ENCODE measurements at regions not wholly inside any gene's neighbourhood (a gene's known extent, or its start where the extent isn't known, plus 50 kb on each side); places are given as distances from the start of the nearest gene placed in this dataset.

DNA sequence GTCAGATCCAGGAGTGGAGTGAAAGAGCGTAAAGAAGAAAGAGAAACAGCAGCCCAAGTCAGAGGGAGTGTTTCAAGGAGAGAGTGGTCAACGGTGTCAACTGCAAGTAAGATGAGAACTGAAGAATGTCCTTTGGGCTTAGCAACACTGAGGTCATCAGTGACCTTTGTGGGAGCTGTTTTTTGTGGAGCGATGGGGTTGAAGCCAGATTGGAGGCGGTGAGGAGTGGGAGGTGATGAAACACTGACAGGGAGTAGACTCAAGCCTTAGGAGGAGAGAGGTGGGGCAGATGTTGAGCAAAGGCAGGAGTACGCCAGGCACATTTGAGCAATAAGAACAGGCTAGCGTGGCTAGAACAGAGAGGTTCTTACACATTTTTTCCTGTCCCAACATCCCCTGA lies 103.7 kb upstream of the GNAO1 start:
- no peak for DNase-seq

DNA sequence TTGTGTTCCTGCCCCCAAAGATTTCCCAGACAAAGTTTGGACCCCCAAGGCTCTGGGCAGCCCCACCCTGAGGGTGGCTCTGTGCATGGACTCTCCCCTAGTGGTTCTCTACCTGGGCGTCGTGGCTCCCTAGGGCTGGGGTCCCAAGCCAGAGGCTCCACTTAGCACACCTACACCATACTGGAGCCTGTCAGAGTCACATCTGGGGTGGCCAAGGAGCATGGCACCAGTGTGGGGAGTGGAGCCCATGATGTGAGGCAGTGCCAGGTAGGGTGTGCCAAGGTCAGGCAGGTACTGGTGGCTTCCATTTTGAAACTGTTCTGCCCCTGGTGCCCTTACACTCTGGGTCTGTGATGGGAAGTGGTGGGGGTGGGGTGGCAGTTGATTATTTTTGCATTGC lies 109.9 kb upstream of the GNAO1 start:
- DNase-seq = no peak

DNA sequence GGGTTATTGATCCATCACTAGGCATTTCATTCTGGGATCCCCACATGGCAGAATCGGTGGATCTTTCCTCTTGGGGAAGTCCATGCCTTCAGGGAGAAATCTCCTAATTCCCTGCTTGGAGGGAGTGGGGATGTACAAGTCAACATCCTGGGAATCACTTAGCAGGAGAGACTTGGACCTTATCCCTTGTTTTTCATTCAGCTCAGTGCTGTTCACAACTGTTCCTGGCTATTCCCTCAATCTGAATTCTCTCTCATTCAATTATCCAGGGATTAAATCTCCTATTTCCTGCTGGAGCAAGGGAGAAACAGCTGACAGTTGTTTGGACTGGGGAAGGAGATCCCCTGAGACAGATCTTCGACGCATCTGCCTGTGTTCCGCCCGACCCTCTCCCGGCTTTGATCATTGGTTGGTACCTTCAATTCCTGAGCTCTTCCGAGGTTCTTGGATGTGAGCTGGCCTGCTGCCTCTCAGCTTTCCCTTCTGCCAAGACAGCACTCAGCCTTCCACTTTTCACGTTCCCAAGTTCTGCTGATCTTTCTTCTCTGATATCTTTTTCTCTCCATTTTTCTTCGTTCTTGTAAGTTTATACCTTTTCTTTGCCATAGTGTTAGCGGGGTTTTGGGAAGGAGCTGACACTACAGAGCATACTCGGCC lies 115.4 kb upstream of the GNAO1 start:
- DNase-seq = no peak

DNA sequence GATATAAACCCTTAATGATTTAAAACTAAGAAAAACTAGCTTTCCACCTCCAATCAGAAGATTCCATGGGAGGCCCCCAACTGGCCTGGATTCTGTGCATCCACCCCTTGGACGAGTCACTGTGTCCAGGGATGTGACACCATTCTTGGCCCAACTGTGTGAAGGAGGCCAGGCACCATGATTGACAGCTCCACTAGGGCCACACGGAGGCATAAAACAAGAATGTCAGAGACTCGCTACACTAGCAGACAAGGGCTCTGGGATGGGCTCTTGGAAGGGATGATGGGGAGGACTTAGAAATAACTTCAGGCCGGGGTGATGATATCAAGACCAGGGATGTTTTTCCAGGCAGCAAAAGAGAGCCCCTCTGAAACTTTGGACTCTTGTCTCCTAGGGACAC lies 117.8 kb upstream of the GNAO1 start:
- no peak for DNase-seq

DNA sequence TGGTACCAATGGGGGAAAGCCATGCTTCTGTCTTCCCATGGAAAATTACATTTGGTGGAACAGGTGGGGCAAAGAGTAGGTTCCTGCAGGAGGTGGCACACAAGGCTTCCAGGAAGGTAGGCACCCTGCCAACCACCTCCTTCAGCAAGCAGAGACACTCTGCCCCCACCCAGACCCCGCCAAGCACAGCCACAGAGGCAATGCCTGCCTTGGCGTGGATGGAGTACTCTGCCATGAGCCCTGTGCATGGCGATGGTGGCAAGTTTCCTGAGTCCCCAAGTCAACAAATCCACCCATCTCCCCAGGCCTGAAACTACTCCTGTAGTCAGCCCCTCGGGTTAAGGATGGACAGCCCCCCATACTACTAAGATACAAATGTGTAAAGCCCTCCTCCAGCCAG lies 119.2 kb upstream of the GNAO1 start:
- DNase-seq = no peak

DNA sequence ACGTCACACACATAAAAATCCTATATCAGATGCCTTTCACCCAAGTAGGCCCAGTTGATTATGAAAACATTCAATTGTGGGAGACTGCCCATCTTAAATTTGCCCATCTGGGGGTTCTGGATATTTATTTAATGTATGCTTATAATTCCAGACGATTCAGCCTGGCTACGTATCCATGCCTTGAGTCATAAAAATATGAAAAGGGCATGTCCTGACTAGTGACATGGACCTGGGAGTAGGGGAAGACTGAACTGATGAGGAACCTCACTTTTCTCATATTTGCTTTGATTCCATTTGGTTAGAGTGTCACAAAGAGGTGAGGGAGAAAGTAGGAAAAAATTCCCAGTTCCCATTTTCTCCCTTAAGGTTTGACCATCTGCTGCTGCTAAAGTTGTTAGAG lies 122.5 kb upstream of the GNAO1 start:
- DNase-seq = no peak

DNA sequence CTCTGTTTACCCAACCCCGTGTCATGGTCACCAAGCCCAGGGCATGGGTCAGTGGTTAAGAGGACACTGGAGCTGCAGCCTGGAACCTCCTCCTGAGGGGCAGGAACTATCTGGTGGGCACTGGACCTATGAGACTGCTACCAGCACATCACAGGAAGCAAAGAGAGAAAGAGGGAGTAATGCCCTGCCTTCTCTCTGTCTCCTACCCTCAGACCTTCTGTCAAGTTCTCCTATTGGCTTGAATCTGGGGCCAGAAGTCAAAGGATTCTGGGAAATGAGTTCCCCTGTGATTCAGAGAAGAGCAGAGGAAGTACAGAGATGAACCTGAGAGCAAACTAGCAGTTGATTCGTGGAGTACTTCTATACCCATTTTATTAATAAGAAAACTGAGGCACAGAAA lies 123.0 kb upstream of the GNAO1 start:
- DNase-seq = no peak

DNA sequence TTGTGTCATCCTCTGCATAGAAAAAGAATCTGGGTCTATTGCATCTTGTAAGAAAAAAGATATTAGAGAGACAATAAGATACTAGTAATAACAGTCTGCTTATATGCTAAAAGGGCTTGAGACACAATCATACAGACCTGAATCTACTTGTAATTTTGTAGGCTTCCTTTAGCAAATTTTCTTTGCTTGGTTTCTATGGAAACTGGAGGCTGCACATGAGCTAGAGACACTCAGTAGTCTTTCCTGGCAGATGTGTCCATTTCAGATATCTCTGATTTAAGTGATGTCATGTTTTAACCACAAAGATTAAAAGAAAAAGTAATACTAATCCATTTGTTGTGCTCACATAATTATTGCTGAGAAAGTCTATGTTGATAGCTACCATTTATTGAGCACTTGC lies 123.9 kb upstream of the GNAO1 start:
- DNase-seq = no peak

DNA sequence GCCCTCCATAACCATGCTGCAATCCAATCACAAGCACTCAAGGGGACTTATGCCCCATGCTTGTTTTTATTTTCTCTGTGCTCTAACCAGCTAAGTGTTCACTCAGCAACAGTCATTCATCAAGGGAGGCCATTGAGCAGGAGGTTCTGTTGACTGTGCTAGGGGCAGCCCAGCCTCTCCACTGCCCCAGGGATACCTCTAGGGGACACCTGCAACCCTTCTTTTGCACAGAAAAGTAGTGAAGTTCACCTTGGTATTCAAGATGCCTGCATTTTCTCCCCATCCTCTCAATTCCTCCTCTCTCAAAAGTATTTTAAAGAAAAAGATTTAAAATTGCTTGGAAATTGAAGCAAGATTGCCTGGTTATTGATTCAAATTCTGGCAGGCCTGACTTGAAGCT lies 124.7 kb upstream of the GNAO1 start:
- DNase-seq = no peak

DNA sequence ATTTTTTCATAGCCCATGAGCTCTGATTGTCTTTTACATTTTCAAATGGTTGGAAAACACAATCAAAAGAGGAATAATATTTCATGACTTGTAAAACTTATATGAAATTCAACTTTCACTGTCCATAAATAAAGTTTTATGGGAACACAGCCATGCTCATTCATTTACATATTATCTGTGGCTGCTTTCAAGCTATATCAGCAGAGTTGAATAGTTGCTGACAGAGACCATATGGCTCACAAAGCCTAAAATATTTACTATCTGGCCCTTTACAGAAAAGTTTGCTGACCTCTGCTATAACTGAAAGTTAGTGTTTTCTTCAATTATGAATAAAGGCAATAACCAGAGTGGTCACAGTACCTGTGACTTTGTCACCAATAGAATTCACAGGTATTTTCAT lies 128.2 kb upstream of the GNAO1 start:
- no peak for DNase-seq

DNA sequence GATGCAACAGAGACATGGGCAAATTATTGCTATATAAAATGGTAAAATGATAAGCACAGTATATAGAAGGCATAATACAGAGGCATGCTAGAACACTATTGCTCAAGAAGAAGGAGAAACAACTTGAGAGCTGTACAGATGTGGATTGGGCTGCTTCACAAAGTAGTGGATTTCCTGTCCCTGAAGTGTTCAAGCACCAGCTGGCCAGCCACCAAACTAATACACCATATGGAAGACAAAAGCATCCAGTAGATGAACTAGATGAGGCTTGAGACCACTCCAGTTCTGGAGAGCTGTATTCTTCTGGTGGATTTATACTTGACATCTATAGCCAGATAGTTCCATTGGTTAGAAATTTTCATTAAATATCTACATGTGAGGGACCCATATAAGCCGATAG lies 134.1 kb upstream of the GNAO1 start:
- DNase-seq = no peak

DNA sequence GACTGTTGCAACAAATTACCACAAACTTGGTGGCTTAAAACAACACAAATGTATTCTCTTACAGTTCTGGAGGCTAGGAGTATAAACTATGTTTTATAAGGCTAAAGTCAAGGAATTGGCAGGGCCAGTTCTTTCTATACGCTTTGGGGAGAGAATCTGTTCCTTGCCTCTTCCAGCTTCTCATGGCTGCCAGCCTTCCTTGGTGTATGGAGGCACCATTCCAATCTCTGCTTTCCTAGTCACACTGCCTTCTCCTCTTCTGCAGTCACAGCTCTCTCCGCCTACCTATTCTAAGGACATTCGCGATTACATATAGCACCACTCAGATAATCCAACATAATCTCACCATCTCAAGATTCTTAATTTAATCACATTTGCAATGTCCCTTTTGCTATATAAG lies 140.4 kb upstream of the GNAO1 start:
- DNase-seq = no peak

DNA sequence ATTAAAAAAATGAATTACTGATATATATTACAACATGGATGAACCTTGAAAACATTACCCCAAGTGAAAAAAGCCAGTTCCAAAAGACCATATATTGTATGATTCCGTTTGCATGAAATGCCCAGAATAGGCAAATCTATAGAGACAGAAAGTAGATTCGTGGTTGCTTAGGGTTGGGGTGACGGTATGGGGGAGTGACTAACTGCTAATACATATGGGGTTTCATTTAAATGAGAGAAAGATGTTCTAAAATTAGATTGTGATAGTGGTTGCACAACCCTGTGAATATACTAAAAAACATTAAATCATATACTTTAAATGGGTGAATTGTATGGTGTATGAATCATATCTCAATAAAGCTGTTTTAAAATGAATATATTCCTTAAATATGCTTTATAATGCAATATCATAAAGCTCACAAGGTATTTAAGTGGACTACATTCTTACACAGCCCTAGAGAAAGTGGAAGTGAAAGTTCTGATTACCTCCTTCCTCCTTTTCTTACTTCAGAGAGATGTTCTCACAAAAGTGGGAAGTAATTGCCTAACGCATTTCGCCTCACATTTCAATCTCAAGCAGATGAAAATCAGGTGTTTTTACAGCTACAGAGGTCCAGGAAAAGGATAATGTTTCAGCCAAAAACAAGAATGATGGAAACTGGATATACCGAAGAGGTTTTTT lies 142.7 kb upstream of the GNAO1 start:
- peak; percentile 4 for DNase-seq

DNA sequence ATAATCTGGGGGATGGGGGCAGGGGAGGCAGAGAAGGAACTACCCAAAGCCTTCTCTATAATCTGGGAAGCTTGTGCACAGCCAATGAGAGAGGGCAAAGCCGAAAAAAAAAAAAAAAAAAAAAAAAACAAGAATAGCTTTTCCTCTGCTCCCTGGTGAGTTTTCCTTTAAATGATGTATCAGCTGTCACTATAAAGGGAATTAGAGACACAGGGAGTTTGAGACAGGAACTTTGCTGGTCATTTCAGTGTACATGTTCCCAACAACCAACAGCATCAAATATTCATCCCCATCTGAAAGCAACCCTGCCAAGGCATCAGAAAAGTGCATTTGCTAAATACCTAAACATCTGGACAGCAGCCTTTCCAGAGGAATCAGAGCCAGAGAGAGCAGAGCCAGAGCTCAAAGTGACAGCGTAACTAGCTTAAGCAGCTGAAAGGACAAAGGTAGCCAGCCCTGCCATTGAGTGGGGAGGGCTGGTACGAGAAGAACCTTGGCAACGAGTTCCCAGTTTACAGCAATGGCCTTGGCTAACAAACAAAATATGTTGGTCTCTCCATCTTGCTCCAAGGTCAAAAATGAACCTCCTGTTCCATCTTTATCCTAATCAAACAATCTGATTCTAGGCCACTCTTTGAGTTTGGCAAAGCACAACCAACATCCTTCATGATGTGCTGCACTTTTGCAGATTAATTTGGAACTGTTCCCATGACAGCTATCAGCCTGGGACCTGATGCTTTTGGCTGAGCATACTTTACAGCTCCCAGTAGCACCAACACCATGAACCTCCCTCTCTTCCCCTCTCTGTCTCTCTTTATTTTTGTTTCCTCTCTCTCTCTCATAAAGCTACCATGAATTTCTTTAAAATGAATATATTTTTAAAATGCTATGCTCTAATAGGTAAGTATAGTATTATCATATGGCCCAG lies 143.7 kb upstream of the GNAO1 start:
- no peak for DNase-seq

DNA sequence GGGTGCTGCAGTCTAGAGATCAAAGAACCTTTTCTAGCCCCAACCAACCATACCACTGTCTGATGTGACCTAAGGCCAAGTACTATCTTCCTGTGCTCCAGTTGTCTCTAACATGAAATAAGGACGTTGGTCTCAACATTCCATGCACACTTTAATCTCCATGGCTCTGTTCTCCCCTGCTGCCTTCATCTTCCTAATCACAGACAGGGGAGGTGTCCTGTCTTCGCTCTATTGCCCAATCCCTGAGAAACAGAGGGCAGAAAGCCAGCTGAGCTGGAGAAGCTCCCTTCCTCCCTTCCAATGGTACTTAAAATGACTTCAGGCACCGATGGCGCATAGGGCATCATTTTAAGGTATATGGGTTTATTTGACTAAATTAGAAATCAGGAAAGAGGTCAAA lies 148.9 kb upstream of the GNAO1 start:
- no peak for DNase-seq

DNA sequence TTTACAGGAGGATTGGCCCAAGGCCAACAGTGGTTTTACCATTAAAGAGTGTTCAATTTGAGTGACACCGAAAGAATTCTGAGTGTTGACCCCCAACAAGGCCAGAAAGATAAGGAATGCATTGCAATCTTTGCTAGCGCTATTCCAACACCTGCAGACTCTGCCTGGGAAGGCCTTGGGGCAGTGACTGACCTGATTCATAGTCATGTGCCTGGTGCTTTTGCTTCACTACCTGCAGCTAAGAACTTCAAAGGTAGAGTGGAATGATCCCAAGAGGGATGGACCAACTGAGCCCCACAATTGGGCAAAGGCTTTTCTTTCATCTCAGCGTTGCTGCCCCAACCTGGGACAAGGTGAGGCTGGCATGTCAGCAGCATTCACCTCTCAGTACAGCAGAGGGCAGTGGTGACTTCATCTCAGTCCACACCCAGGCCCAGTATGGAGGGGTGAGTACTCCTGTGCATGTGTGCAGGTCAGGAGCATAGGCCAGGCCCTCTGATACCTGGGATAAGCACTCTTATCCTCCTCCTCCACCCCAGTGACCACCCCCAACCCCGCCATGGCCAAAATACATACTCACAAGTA lies 149.6 kb upstream of the GNAO1 start:
- peak; percentile 53 for DNase-seq

DNA sequence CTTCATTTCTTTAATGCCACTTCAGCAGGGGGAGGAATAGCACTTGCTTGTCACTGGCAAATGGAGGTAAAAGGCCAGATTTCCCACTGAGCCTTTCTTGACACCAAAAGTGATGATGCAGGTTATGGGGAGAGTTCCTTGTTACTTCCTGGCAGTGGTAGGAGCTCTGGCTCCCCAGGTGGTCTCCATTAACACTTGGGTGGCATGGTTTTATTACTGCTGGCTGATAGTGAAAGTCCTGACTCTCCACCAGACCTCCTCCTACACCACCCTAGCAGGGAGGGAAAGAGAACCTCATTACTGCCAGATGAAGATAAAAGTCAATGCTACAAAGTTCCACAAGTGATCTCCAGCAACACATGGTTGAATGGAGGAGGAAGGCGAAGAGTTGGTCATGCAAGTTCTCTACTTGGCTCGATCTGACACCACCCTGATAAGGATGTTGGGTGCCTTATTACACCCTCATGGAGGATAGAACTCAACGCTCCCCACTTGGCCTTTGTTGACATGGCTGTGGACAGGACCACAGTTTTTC lies 152.7 kb upstream of the GNAO1 start:
- DNase-seq = no peak

DNA sequence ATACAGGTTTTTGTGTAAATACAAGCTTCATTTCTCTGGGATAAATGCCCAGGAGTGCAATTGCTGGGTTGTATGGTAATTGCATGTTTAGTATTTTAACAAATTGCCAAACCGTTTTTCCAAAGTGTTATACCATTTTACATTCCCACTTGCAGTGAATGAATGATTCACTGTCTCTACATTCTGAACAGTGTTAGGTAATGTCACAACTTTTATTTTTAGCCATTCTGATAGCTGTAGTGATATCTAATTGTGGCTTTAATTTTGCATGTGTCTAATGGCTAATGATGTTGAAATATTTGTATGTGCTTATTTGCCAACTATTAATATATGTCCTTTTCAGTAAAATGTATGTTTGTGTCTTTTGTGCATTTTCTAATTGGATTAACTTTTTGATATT lies 156.9 kb upstream of the CES5A start:
- DNase-seq = no peak

DNA sequence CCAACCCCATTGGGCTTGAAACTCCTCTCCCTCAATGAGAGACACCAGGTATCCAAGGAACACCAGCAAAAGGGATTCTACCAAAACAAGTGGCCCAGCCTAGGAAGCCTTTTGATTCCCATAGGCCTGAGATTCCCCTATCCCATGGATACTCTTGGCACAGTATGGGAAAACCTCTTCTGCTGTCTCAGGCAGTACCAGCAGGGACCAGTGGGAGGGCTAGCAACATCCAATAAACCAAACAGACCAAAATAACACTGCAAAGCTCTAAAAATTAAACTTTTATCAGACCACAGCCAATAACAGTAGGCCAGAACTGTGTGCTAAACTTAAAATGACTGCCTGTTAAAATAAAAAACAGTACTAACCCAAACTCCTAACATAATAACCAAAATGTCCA lies 153.9 kb upstream of the CES5A start:
- DNase-seq = no peak

DNA sequence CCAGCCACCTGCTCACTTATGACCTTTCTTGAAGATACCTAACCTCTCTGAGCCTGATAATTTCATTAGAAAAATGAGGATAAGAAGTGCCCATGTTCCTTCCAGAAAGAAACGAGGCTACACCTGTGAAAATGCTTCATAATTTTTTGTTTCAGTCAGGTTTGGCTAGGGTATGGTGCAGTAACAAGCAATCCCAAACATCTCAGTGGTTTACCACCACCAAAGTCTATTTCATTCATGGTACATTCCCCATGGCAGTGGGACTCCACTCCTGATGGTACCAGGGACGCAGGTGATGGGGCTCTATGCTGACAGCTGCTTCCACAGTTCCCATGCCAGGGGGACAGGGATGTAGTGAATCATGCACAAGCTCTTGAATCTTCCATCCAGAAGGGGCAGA lies 147.6 kb upstream of the CES5A start:
- DNase-seq = no peak

DNA sequence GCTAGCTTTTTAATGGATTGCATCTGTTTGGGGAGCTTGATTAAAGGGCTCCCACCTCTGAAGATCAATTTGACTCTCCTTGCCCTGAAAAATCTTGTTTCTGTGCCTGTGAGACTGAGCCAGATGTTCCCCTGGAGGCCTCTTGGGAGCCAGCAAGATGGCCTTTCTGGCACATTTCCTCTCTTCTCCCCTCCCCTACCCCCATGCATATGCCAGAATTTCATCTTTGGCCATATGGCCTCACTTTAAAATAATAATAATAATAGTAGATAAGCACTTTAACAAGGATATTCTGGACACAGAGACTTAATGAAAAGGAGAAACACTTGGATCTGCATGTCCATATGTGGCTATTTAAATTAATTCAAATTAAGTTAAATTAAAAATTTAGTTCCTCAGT lies 144.1 kb upstream of the CES5A start:
- no peak for DNase-seq

DNA sequence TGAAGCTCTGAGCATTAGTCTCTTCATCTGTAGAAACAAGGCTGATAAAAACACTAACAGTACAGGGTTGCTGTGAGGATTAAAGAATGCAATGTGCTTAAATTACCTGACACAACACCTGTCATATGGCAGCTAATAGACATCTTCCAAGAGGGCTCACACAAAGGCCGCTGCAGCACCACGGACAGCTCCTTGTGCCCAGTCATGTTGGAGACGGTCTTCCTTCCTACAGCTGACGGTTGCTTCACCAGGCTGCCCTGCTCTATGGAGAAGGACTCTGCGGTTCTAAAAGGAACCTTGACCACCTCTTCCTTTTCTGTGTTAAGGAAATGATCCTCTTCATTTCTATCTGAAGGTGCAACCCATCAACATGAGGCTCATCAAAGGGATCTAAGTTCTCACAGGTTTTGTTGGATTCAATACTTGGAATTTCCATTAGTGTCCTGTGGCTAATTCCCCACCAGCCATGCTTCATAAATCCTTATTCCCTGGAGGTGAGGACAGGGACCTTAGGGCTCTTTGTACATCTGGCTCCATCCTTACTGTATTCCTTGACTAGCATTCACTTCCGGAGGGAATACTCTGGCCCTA lies 138.9 kb upstream of the CES5A start:
- DNase-seq = peak; percentile 2

DNA sequence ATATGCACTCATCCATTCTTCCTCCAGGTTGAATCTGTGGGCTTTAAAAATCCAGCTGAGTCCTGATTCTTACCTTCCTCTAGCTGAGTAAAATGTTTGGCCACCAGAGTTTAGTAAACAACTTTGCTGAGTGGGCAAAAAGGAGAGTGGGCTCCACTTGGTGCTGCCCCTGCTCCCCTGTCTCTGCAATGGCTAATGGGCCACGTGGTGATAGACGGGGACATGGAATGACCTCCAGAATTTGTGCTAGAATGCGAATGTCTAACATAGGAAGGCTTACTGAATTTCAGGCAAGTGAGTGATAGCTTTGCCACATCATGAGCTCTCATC lies 137.3 kb upstream of the CES5A start:
- DNase-seq = no peak
